Ishikawa (cell line): ENCODE measurements at regions not wholly inside any gene's neighbourhood (a gene's known extent, or its start where the extent isn't known, plus 50 kb on each side); places are given as distances from the start of the nearest gene placed in this dataset.

Source experiments
- CEBPB ChIP-seq: IDR thresholded peaks from 2 replicates; pipeline ENCODE4 v1.6.1; 2012
- CREB1 ChIP-seq: IDR thresholded peaks from 2 replicates; pipeline ENCODE4 v1.6.1; 2012; ENCODE audit warnings: low read depth
- EGR1 ChIP-seq: IDR thresholded peaks from 2 replicates; pipeline ENCODE4 v1.6.1; 2012
- EP300 ChIP-seq: IDR thresholded peaks from 2 replicates; pipeline ENCODE4 v1.6.1; 2012; ENCODE audit warnings: borderline replicate concordance
- FOXM1 ChIP-seq: IDR thresholded peaks from 2 replicates; pipeline ENCODE4 v1.6.1; 2012; ENCODE audit warnings: low read depth, borderline replicate concordance
- NFIC ChIP-seq: IDR thresholded peaks from 2 replicates; pipeline ENCODE4 v1.6.1; 2012
- RAD21 ChIP-seq: IDR thresholded peaks from 2 replicates; pipeline ENCODE4 v1.6.1; 2012; ENCODE audit warnings: low read depth
- TAF1 ChIP-seq: IDR thresholded peaks from 2 replicates; pipeline ENCODE4 v1.6.1; 2012; ENCODE audit warnings: low read depth, mild to moderate bottlenecking
- TCF12 ChIP-seq: IDR thresholded peaks from 2 replicates; pipeline ENCODE4 v1.6.1; 2012; ENCODE audit warnings: low read depth
- TEAD4 ChIP-seq: IDR thresholded peaks from 2 replicates; pipeline ENCODE4 v1.6.1; 2012
- YY1 ChIP-seq: IDR thresholded peaks from 2 replicates; pipeline ENCODE4 v1.6.1; 2012; ENCODE audit warnings: low read depth
- ZBTB7A ChIP-seq: IDR thresholded peaks from 2 replicates; pipeline ENCODE4 v1.6.1; 2012; ENCODE audit warnings: low read depth
- TF ChIP-seq, protein P1 (sequence below): IDR thresholded peaks from 2 replicates; pipeline ENCODE4 v1.6.1; 2012
- TF ChIP-seq, protein P2 (sequence below): IDR thresholded peaks from 2 replicates; pipeline ENCODE4 v1.6.1; 2012; ENCODE audit warnings: low read depth, mild to moderate bottlenecking
- TF ChIP-seq, protein P3 (sequence below): IDR thresholded peaks from 2 replicates; pipeline ENCODE4 v1.6.1; 2012

DNA sequence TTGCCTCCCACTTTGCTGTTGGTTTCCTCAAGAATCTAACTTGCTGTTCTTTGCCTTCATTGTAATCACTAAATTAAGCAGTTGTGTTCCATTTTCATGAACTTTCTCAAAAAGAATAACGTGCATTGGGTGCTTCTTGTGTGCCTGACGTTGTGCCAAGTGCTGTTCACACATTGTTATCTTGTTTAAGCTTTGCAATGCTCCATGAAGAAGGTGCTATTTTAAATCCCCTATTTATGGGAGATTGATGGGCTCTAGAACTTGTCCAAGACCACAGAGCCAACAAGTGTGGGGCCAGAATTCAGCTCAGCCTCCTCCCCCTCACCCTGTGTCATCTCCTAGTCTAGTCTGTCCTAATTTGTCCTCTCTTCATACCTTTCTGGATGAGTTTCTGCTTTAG lies 199.8 kb downstream of the C1orf94 start:
- no peak for TF ChIP-seq FOXM1
- no peak for TF ChIP-seq CEBPB
- no peak for TF ChIP-seq EP300

DNA sequence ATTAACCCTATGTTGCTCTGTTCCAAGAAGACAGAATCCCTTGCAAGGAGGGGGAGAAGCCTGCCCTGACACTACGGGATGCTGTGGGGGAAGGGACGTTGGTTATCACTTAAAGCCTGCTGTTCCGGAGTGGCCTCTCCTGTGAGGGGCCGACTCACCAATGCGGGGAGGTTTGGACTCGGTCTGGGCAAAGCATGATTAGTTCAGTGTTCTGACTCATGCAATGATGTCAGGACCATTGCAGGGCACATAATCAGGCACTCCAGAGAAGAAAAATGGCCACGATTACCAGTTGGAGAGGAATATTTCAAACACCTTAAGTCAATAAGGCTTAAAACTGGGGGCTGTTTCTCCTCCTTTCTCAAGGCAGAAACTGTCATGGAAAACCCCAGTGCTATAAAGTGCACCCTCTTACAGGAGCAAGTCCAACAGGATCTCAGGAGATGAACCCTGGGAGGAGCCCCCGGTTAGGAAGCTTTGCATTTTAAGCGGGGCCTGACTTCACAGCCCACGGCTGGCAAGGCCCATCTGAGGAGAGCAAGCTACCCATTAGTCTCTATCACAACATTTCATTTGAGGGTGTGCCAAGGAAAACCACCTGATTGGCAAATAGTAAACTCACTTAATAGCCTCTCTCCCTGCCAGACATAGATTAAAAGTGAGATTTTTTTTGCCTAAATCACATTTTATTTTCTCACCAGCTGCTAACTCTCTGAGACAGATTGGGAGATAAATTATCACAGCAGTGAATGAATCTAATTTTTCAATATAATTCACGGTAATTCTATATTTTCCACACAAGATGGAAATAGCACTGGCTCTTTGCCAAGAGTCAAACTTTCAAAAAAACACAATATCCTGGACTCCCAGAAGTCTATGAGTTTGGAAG lies 202.5 kb downstream of the C1orf94 start:
- TF ChIP-seq RAD21 (no peak), ZBTB7A (no peak), CREB1 (no peak), TEAD4 (no peak)

DNA sequence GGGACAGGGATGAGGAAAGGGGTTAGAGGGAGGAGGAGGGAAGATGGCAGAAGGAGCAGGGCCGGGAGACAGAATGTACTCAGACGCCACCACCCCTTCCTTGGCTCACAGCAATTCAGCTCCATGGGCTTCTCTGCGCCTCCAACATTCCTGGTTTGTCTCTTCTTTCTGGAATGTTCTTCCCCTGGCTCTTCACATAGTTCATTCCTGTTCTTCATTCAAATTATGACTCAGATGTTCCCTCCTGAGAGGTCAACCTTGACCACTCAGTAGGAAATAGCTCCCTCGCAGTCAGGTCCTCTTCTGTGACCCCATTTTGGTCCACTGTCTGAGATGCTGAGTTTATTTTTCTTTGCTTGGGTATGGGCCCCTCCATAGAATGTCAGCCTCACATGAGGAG lies 203.2 kb downstream of the C1orf94 start:
- TF ChIP-seq TAF1 (no peak), TEAD4 (no peak), EP300 (no peak), CEBPB (no peak), RAD21 (no peak), NFIC (no peak), FOXM1 (no peak), ZBTB7A (no peak), TCF12 (no peak), EGR1 (no peak), YY1 (no peak), CREB1 (no peak)
- TF ChIP-seq, protein P1, sequence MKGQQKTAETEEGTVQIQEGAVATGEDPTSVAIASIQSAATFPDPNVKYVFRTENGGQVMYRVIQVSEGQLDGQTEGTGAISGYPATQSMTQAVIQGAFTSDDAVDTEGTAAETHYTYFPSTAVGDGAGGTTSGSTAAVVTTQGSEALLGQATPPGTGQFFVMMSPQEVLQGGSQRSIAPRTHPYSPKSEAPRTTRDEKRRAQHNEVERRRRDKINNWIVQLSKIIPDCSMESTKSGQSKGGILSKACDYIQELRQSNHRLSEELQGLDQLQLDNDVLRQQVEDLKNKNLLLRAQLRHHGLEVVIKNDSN: no peak
- TF ChIP-seq, protein P2, sequence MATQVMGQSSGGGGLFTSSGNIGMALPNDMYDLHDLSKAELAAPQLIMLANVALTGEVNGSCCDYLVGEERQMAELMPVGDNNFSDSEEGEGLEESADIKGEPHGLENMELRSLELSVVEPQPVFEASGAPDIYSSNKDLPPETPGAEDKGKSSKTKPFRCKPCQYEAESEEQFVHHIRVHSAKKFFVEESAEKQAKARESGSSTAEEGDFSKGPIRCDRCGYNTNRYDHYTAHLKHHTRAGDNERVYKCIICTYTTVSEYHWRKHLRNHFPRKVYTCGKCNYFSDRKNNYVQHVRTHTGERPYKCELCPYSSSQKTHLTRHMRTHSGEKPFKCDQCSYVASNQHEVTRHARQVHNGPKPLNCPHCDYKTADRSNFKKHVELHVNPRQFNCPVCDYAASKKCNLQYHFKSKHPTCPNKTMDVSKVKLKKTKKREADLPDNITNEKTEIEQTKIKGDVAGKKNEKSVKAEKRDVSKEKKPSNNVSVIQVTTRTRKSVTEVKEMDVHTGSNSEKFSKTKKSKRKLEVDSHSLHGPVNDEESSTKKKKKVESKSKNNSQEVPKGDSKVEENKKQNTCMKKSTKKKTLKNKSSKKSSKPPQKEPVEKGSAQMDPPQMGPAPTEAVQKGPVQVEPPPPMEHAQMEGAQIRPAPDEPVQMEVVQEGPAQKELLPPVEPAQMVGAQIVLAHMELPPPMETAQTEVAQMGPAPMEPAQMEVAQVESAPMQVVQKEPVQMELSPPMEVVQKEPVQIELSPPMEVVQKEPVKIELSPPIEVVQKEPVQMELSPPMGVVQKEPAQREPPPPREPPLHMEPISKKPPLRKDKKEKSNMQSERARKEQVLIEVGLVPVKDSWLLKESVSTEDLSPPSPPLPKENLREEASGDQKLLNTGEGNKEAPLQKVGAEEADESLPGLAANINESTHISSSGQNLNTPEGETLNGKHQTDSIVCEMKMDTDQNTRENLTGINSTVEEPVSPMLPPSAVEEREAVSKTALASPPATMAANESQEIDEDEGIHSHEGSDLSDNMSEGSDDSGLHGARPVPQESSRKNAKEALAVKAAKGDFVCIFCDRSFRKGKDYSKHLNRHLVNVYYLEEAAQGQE: no peak
- TF ChIP-seq, protein P3, sequence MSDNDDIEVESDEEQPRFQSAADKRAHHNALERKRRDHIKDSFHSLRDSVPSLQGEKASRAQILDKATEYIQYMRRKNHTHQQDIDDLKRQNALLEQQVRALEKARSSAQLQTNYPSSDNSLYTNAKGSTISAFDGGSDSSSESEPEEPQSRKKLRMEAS: no peak

DNA sequence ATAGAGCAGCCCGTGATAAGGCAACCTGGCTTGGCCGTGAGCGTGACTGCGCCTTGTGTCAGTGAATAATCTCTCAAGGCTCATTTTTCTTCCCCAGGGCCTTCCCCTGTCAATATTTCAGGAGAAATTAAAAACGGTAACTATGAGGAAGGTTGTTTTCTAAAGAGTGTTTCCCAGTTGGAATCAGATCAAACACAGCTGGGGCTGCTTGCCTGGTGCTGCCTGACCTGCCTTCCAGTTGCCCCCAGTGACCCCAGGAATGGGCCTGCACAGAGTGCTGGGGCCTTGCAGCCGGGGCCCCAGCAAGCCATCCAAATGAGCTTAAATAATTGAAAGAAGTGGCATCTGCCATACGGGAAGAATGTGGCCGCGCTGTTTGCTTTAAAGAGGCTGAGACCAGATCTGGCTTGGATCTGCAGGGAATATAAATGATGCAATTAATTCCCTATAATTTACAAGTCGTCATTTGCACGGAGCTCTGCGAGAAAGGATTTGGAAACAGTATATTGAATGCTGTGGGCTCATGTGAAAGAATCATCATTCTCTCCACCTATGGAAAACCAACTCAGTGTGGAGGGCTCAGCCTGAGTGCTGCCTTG lies 203.9 kb downstream of the C1orf94 start:
- no peak for TF ChIP-seq FOXM1
- no peak for TF ChIP-seq CREB1
- TF ChIP-seq, protein P1: no peak
- TF ChIP-seq TEAD4: no peak

DNA sequence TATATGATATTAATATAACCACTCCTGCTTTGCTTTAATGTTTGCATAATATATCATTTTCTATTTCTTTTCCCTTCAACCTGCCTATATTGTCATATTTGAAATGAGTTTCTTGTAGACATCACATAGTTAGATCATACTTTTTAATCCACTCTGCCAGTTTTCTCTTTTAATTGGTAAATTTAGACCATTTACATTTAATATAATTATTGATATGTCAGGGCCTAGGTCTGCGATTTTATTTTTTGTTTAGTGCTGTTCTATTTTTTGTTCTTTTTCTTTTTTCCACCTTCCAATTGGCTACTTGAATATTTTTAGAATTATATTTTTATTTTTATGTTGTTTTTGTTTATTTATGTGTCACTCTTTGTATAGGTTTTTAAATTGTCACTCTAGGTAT lies 213.3 kb downstream of the C1orf94 start:
- TF ChIP-seq YY1 (no peak), NFIC (no peak), TCF12 (no peak), TAF1 (no peak), EP300 (no peak), ZBTB7A (no peak), TEAD4 (no peak), EGR1 (no peak), CEBPB (no peak), RAD21 (no peak), CREB1 (no peak), FOXM1 (no peak)
- TF ChIP-seq, protein P1: no peak
- TF ChIP-seq, protein P2: no peak
- TF ChIP-seq, protein P3: no peak
